Fibroblast of lung (primary cell): ENCODE measurements at regions not wholly inside any gene's neighbourhood (a gene's known extent, or its start where the extent isn't known, plus 50 kb on each side); places are given as distances from the start of the nearest gene placed in this dataset.

ENCODE experiments used
- CTCF ChIP-seq, 2 donors: IDR thresholded peaks in 1 of 2; conservative IDR thresholded peaks in 1 of 2; 1 replicate in 1 of 2; 2 replicates in 1 of 2; pipeline ENCODE4 v1.5.1; 2011 to 2012; ENCODE audit warnings: low read length in 2 of 2, control low read depth in 1 of 2, inconsistent platforms in 1 of 2, low read depth in 1 of 2, mild to moderate bottlenecking in 1 of 2
- EZH2 ChIP-seq: IDR thresholded peaks from 2 replicates; pipeline ENCODE4 v1.5.1; 2012; ENCODE audit warnings: low read length, control low read depth, mild to moderate bottlenecking; ENCODE audit errors: missing control alignments

- no peak for TF ChIP-seq CTCF (conservative IDR thresholded peaks at IDR 0.05 in 1 of 2, IDR thresholded peaks at IDR 0.05 in 1 of 2; ENCODE audit: low read depth in 1 of 2, low read length in 2 of 2)
- no peak for TF ChIP-seq EZH2
These were observed 262.7 kb upstream of the KCNH8 start for GRCh38 chr3:18885612-18886011.
